ENCODE measurements at regions not wholly inside any gene's neighbourhood (a gene's known extent, or its start where the extent isn't known, plus 50 kb on each side); places are given as distances from the start of the nearest gene placed in this dataset.

DNA sequence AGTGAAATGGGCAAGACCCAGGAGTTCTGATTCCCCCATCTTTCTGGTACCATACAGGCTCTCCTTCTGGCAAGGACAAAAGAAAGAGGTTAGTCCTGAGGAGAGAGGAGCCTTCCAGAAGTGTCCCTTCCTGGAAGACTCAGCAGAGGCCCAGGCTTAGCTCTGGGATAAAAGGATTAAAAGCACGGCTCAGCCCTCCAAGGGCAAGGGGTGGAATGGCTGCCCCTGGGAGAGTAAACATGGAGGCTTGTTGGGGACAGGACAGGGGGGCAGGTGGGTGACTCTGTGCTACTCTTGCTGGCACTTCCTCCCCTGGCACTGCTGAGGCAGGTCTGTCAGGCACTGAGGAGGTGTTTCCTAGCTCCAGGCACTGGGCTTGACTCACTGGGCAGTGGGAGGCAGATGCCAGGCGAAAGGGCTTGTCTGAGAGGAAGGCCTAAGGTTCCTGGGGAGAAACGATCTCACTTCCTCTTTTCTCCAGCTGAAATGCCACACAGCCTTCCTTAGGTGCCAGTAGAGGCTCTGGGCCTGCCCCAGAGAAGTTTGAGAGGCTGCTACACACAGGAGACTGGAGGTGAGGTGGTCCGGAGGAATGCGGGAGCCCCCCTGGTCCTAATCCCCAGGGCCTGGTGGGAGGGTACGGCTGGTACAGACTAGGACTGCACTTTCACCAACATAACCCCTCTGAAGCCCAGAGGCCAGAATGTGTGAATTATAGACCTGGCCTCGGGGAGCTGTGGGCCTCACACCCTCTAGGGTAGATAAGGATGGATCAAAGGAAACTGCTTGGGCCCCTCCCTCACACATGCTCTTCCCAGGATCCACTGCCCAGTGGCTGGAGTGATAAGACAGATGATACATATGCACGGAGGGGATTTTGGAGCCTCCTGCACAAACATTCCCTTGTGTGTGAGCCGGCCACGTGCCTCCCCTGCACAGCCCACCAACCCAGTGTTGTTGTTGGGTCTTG lies 63.2 kb upstream of the PODXL start:
- 67% methylated on average over 9 of the region's 10 CpGs for WGBS (ENCODE audit: missing lambda C conversion rate)
- Histone ChIP-seq H3K27ac (peak overlapping the region in 1 of 2 experiments; percentile 48; a peak in 2 of 6 replicates), H3K4me2 (no peak overlapping the region), H3K4me3 (no peak overlapping the region), H3K9me3 (no peaks in the 10 kb centered on the region), H3K4me1 (peaks cover 5% of the 10 kb centered on the region; the same call in 1 of the 3 replicates)
- DNase-seq (ENCODE audit: low read depth in 1 of 2, low spot score in 1 of 2): no peak
- TF ChIP-seq NR3C1 (IDR thresholded peaks at IDR 0.05) (no peak), EHF (CRISPR knock-in tag; IDR thresholded peaks at IDR 0.05) (no peak), CHD4 (IDR thresholded peaks at IDR 0.05; ENCODE audit: borderline replicate concordance) (no peak), EP300 (IDR thresholded peaks at IDR 0.05) (no peak), CBX8 (IDR thresholded peaks at IDR 0.05) (no peak), SMC3 (IDR thresholded peaks at IDR 0.05) (no peak)
- TF ChIP-seq, protein P1, sequence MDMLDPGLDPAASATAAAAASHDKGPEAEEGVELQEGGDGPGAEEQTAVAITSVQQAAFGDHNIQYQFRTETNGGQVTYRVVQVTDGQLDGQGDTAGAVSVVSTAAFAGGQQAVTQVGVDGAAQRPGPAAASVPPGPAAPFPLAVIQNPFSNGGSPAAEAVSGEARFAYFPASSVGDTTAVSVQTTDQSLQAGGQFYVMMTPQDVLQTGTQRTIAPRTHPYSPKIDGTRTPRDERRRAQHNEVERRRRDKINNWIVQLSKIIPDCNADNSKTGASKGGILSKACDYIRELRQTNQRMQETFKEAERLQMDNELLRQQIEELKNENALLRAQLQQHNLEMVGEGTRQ (IDR thresholded peaks at IDR 0.05): no peak
- TF ChIP-seq, protein P2, sequence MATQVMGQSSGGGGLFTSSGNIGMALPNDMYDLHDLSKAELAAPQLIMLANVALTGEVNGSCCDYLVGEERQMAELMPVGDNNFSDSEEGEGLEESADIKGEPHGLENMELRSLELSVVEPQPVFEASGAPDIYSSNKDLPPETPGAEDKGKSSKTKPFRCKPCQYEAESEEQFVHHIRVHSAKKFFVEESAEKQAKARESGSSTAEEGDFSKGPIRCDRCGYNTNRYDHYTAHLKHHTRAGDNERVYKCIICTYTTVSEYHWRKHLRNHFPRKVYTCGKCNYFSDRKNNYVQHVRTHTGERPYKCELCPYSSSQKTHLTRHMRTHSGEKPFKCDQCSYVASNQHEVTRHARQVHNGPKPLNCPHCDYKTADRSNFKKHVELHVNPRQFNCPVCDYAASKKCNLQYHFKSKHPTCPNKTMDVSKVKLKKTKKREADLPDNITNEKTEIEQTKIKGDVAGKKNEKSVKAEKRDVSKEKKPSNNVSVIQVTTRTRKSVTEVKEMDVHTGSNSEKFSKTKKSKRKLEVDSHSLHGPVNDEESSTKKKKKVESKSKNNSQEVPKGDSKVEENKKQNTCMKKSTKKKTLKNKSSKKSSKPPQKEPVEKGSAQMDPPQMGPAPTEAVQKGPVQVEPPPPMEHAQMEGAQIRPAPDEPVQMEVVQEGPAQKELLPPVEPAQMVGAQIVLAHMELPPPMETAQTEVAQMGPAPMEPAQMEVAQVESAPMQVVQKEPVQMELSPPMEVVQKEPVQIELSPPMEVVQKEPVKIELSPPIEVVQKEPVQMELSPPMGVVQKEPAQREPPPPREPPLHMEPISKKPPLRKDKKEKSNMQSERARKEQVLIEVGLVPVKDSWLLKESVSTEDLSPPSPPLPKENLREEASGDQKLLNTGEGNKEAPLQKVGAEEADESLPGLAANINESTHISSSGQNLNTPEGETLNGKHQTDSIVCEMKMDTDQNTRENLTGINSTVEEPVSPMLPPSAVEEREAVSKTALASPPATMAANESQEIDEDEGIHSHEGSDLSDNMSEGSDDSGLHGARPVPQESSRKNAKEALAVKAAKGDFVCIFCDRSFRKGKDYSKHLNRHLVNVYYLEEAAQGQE (IDR thresholded peaks at IDR 0.05): no peak
- ChIA-PET POLR2A (interaction anchor here (0.6 kb wide), 1 partner anchor 22 kb away, joined by 4 read pairs; no protein-coding TSS in a partner anchor), CTCF (interaction anchor here (5.4 kb wide), 1 partner anchor 36 kb away, joined by 27 read pairs; no protein-coding TSS in a partner anchor)
- no peak for FAIRE-seq
- peak; percentile 20 to 23; a peak in 4 of 6 replicates for ATAC-seq

DNA sequence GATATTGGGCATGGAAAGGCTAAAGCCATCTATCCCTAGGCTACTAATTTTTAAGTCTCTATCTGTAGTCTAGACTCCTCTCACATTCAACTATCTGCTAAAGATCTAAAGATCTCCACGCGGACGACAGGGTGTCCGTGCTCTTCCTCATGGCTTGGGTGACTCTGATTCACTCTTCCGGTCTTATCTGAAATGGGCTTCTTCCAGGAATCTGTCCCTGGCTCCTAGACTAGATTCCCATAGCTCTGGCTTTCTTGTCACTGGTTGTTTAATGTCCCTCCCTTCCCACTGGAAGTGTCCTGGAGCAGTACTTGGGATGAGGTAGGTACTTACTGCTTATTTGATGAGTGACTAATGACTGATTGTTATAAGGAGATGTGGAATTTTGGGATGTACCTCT lies 62.0 kb upstream of the PODXL start:
- no peak overlapping the region for H3K27ac ChIP-seq
- FAIRE-seq: no peak

More for the DNA sequence above, 62.0 kb upstream of the PODXL start:
- ChIA-PET CTCF (interaction anchor here (5.4 kb wide), 1 partner anchor 37 kb away, joined by 27 read pairs; no protein-coding TSS in a partner anchor), POLR2A (interaction anchor here (0.6 kb wide), 1 partner anchor 427 kb away, joined by 4 read pairs; no protein-coding TSS in a partner anchor)
- Histone ChIP-seq H3K4me1 (peaks cover 5% of the 10 kb centered on the region; the same call in 1 of the 3 replicates), H3K4me3 (no peak overlapping the region), H3K9me3 (no peaks in the 10 kb centered on the region), H3K4me2 (no peak overlapping the region)
- ATAC-seq: no peak
- 98% methylated on average over 5 of the region's 5 CpGs for WGBS (ENCODE audit: missing lambda C conversion rate)
- TF ChIP-seq, protein P3, sequence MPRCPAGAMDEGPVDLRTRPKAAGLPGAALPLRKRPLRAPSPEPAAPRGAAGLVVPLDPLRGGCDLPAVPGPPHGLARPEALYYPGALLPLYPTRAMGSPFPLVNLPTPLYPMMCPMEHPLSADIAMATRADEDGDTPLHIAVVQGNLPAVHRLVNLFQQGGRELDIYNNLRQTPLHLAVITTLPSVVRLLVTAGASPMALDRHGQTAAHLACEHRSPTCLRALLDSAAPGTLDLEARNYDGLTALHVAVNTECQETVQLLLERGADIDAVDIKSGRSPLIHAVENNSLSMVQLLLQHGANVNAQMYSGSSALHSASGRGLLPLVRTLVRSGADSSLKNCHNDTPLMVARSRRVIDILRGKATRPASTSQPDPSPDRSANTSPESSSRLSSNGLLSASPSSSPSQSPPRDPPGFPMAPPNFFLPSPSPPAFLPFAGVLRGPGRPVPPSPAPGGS (IDR thresholded peaks at IDR 0.05): no peak
- TF ChIP-seq ZNF302 (CRISPR knock-in tag; IDR thresholded peaks at IDR 0.05): no peak
- no peak for TF ChIP-seq CHD2 (IDR thresholded peaks at IDR 0.05; ENCODE audit: low read length, partially characterized antibody)
- no peak for TF ChIP-seq ESRRA (IDR thresholded peaks at IDR 0.05; ENCODE audit: borderline replicate concordance, low read length)
- TF ChIP-seq CHD4 (IDR thresholded peaks at IDR 0.05; ENCODE audit: borderline replicate concordance): no peak
- TF ChIP-seq SMC3 (IDR thresholded peaks at IDR 0.05): no peak
- TF ChIP-seq NR3C1 (IDR thresholded peaks at IDR 0.05): no peak
- no peak for TF ChIP-seq POLR2AphosphoS2 (conservative IDR thresholded peaks at IDR 0.05; ENCODE audit: low read length)
- TF ChIP-seq FOXS1 (CRISPR knock-in tag; IDR thresholded peaks at IDR 0.05): no peak
- no peak for TF ChIP-seq HEYL (CRISPR knock-in tag; IDR thresholded peaks at IDR 0.05)
- no peak for TF ChIP-seq RFX5 (IDR thresholded peaks at IDR 0.05)
- no peak for TF ChIP-seq ZC3H11A (IDR thresholded peaks at IDR 0.05)
- no peak for TF ChIP-seq RAD21 (conservative IDR thresholded peaks at IDR 0.05 in 1 of 2, IDR thresholded peaks at IDR 0.05 in 1 of 2)
- TF ChIP-seq RARB (CRISPR knock-in tag; IDR thresholded peaks at IDR 0.05): no peak
- no peak for TF ChIP-seq FOSL2 (IDR thresholded peaks at IDR 0.05)
- no peak for TF ChIP-seq FOSL2 (CRISPR knock-in tag; IDR thresholded peaks at IDR 0.05)
- TF ChIP-seq HOXA7 (CRISPR knock-in tag; IDR thresholded peaks at IDR 0.05): no peak
- TF ChIP-seq MAZ (IDR thresholded peaks at IDR 0.05; ENCODE audit: borderline replicate concordance, low read depth, low read length): no peak
- DNase-seq (ENCODE audit: low read depth in 1 of 2, low spot score in 1 of 2): no peak

Measured in A549 (cell line).